ENCODE measurements at regions not wholly inside any gene's neighbourhood (a gene's known extent, or its start where the extent isn't known, plus 50 kb on each side); places are given as distances from the start of the nearest gene placed in this dataset.

DNA sequence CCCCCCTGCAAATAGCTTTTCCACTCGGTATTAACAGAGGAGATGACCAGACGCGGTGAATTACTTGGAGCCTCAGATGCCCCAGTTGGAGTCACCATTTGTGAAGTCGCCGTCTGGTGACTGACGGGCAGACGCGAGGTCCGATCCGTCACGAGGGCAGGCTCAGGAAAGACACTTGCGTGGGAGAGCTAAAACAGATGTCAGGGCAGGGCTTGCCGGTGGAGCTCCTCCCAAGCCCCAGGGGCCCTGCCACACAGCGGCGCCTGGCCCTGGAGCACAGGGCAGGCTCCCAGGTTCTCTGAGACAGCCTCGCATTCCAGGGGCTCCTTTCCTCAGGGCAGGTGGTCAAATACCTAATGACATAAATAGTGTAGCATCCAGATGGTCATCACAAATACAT, 348.3 kb downstream of the C16orf95 start:
- Histone ChIP-seq H3K27me3 (no peaks in the 10 kb centered on the region), H3K27ac (no peak overlapping the region), H3K4me3 (no peak overlapping the region), H3K36me3 (no peaks in the 10 kb centered on the region), H3K4me1 (no peaks in the 10 kb centered on the region), H3K9me3 (no peaks in the 10 kb centered on the region)
- TF ChIP-seq, protein P1, sequence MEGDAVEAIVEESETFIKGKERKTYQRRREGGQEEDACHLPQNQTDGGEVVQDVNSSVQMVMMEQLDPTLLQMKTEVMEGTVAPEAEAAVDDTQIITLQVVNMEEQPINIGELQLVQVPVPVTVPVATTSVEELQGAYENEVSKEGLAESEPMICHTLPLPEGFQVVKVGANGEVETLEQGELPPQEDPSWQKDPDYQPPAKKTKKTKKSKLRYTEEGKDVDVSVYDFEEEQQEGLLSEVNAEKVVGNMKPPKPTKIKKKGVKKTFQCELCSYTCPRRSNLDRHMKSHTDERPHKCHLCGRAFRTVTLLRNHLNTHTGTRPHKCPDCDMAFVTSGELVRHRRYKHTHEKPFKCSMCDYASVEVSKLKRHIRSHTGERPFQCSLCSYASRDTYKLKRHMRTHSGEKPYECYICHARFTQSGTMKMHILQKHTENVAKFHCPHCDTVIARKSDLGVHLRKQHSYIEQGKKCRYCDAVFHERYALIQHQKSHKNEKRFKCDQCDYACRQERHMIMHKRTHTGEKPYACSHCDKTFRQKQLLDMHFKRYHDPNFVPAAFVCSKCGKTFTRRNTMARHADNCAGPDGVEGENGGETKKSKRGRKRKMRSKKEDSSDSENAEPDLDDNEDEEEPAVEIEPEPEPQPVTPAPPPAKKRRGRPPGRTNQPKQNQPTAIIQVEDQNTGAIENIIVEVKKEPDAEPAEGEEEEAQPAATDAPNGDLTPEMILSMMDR (IDR thresholded peaks at IDR 0.05), result no peak
- no peak for DNase-seq (ENCODE audit: low spot score)

DNA sequence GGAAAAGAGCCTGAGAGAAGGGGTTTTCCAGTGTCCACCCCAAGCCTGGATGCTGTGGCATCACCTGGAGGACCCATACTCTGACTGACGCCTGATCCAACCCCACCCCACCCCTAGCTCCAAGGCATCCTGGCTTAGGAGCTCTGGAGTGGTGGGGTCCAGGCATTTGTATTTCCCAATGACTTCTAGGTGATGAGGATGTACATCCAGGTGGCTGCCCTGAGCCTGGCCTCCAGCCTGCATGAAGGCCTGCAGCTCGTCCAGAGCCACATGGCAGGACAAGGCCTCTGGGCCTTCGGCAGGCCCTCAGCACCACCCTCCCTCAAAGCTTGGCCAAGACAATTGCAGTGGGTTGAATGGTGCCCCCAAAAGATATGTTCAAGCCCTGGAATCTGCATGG, 347.5 kb downstream of the C16orf95 start:
- no peak for DNase-seq (ENCODE audit: low spot score)
- no peaks in the 10 kb centered on the region for H3K36me3 ChIP-seq
- H3K27ac ChIP-seq, result no peak overlapping the region
- H3K4me3 ChIP-seq, result no peak overlapping the region
- H3K27me3 ChIP-seq, result no peaks in the 10 kb centered on the region
- TF ChIP-seq, protein P1 (IDR thresholded peaks at IDR 0.05), result no peak
- H3K9me3 ChIP-seq, result no peaks in the 10 kb centered on the region
- no peaks in the 10 kb centered on the region for H3K4me1 ChIP-seq

DNA sequence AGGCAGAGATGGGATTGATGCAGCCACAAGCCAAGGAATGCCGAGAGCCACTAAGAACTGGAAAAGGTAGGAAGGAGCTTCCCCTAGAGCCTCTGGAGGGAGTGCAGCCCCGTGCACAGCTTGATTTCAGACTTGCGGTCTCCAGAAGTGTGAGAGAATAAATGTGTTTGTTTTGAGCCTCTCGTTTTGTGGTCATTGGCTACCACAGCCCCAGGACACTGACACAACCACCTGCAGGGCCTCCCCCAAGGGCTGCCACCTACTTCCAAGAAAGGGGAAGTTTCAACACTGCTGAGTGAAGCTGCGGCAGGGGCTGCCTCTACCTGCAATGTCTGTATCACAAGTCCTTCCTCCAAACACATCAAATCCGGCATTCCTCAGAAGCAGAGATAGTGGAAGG, 346.9 kb downstream of the C16orf95 start:
- TF ChIP-seq, protein P1 (IDR thresholded peaks at IDR 0.05), result no peak
- H3K27ac ChIP-seq, result no peak overlapping the region
- no peaks in the 10 kb centered on the region for H3K9me3 ChIP-seq
- no peak for DNase-seq (ENCODE audit: low spot score)
- H3K36me3 ChIP-seq, result no peaks in the 10 kb centered on the region
- no peak overlapping the region for H3K4me3 ChIP-seq
- no peaks in the 10 kb centered on the region for H3K27me3 ChIP-seq
- H3K4me1 ChIP-seq, result no peaks in the 10 kb centered on the region

DNA sequence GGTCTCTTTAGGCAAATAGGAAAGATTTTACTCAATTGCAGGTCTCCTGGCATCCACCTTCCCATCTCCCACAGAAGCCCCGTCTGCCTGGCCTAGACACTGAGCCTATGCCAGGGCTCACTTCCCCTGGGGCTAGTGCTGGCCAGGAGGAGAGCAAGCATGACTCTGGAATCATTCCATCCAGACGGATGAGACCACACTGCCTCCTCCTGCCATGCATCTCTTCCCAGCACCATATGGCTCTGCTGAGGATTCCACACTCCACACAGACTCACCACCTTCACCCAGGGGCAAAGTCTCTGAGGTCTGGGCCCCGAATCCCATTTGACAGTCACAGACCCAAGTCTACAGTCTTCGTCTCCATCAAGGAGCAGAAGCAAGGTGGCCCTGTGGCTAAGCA, 346.5 kb downstream of the C16orf95 start:
- TF ChIP-seq, protein P1 (IDR thresholded peaks at IDR 0.05), result no peak
- Histone ChIP-seq H3K27me3 (no peaks in the 10 kb centered on the region), H3K27ac (no peak overlapping the region), H3K36me3 (no peaks in the 10 kb centered on the region), H3K9me3 (no peaks in the 10 kb centered on the region), H3K4me1 (peaks cover 0 to 2% of the 10 kb centered on the region in 2 donors), H3K4me3 (no peak overlapping the region)
- no peak for DNase-seq (ENCODE audit: low spot score)

DNA sequence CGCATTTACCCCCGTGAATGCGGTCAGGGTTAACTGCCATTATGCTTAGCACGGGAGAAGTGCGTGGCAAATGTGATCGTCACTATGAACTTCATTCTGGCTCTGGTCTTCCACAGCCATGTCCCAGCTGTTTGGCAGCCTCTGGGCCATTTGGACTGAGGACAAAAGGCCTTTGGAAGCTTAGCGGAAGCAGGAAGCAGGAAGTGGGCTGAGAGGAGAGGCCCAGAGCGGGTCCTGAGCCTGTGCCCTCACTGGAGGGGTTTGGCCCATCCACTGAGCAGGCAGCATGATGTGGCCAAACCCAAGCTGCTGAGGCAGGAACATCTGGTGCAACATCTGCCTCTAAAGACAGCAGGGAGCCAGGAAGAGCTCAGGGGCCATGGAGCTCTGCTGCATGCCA, 345.9 kb downstream of the C16orf95 start:
- Histone ChIP-seq H3K27ac (no peak overlapping the region), H3K4me1 (peaks cover 0 to 7% of the 10 kb centered on the region in 2 donors)

DNA sequence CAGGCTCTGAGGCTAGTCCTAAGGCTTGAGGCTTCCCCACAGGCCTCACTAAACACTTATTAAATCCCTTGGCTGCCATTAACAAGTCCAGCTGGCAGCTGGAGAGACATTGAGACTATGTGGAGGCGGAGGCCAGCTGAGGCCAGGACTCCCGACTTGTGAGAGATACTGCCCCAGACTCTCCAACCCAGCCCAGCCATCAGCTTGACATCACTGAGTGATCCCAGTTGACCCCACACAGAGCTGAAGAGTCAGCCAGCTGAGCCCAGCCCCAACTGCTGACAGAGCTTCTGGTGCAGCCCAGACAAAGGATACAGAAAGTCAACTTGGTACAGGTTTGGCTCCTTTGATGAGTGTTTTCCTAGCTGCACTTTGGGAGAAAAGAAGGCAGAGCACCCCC, 343.1 kb downstream of the C16orf95 start:
- Histone ChIP-seq H3K27me3 (no peaks in the 10 kb centered on the region), H3K27ac (no peak overlapping the region), H3K36me3 (no peaks in the 10 kb centered on the region), H3K9me3 (no peaks in the 10 kb centered on the region), H3K4me3 (no peak overlapping the region), H3K4me1 (peaks cover 0 to 7% of the 10 kb centered on the region in 2 donors)
- TF ChIP-seq, protein P1 (IDR thresholded peaks at IDR 0.05), result no peak
- DNase-seq (ENCODE audit: low spot score), result no peak

More for the DNA sequence above, 345.9 kb downstream of the C16orf95 start:
- TF ChIP-seq, protein P1 (IDR thresholded peaks at IDR 0.05), result no peak
- DNase-seq (ENCODE audit: low spot score), result no peak
- no peaks in the 10 kb centered on the region for H3K9me3 ChIP-seq
- no peak overlapping the region for H3K4me3 ChIP-seq
- H3K27me3 ChIP-seq, result no peaks in the 10 kb centered on the region
- no peaks in the 10 kb centered on the region for H3K36me3 ChIP-seq
